Fibroblast of gingiva (primary cell): ENCODE measurements at regions not wholly inside any gene's neighbourhood (a gene's known extent, or its start where the extent isn't known, plus 50 kb on each side); places are given as distances from the start of the nearest gene placed in this dataset.

Experiments used
- DNase-seq: peaks from one replicate; pipeline ENCODE4 v3.0.0-alpha.2; 2011; ENCODE audit warnings: low read depth

- DNase-seq = no peak
Observed at GRCh38 chr1:234989479-234990327, 138.9 kb downstream of the TOMM20 start.

- DNase-seq = no peak
Observed at GRCh38 chr1:234989019-234989418, 139.6 kb downstream of the TOMM20 start.

GRCh38 chr1:234988536-234988935, 140.1 kb downstream of the TOMM20 start:
- DNase-seq = no peak

- DNase-seq = no peak
Observed at GRCh38 chr1:234988155-234988517, 140.5 kb downstream of the TOMM20 start.

- DNase-seq = peak; percentile 94
Observed at GRCh38 chr1:234987415-234988154, 141.1 kb downstream of the TOMM20 start.

- no peak for DNase-seq
Observed at GRCh38 chr1:234986750-234987414, 141.8 kb downstream of the TOMM20 start.

GRCh38 chr1:234985516-234986294, 142.9 kb downstream of the TOMM20 start:
- DNase-seq = no peak

GRCh38 chr1:234985007-234985370, 143.6 kb downstream of the TOMM20 start:
- no peak for DNase-seq

- DNase-seq = no peak
Observed at GRCh38 chr1:234983564-234984238, 144.9 kb downstream of the TOMM20 start.

GRCh38 chr1:234981758-234982157, 146.9 kb downstream of the TOMM20 start:
- DNase-seq = no peak

- DNase-seq = peak; percentile 97
Observed at GRCh38 chr1:234980645-234981396, 147.8 kb downstream of the TOMM20 start.

GRCh38 chr1:234980291-234980644, 148.4 kb downstream of the TOMM20 start:
- DNase-seq = no peak

GRCh38 chr1:234979296-234980279, 149.0 kb downstream of the TOMM20 start:
- DNase-seq = no peak

GRCh38 chr1:234978397-234979295, 150.0 kb downstream of the TOMM20 start:
- DNase-seq = peak; percentile 91

- DNase-seq = no peak
Observed at GRCh38 chr1:234977875-234978396, 150.7 kb downstream of the TOMM20 start.

GRCh38 chr1:234976861-234977680, 151.6 kb downstream of the TOMM20 start:
- DNase-seq = no peak
